GM23248 (cell line): ENCODE measurements at regions not wholly inside any gene's neighbourhood (a gene's known extent, or its start where the extent isn't known, plus 50 kb on each side); places are given as distances from the start of the nearest gene placed in this dataset.

Experiments used
- DNase-seq: peaks from one replicate; pipeline ENCODE4 v3.0.0-alpha.2; 2015
- H2AFZ ChIP-seq: fragments of 200-600 bp; sonication (generic); 2 replicates; pipeline ENCODE4 v1.6.1; 2016; ENCODE audit warnings: antibody characterized with exemption
- H3F3A ChIP-seq: fragments of 200-600 bp; sonication (generic); 2 replicates; pipeline ENCODE4 v1.6.1; 2016; ENCODE audit warnings: mild to moderate bottlenecking, antibody characterized with exemption, mixed run types; ENCODE audit not compliant: insufficient read depth
- H3K27ac ChIP-seq: fragments of 200-600 bp; sonication (generic); 2 replicates; pipeline ENCODE4 v1.5.1; 2016; ENCODE audit warnings: mild to moderate bottlenecking
- H3K27me3 ChIP-seq: fragments of 200-600 bp; sonication (generic); replicated peaks from 2 replicates; pipeline ENCODE4 v1.6.1; 2016; ENCODE audit warnings: mild to moderate bottlenecking; ENCODE audit not compliant: insufficient read depth
- H3K36me3 ChIP-seq: fragments of 200-600 bp; sonication (generic); 2 replicates; pipeline ENCODE4 v1.6.1; 2016; ENCODE audit warnings: low read depth, mild to moderate bottlenecking
- H3K4me1 ChIP-seq: fragments of 200-600 bp; sonication (generic); 2 replicates; pipeline ENCODE4 v1.6.1; 2016; ENCODE audit warnings: mild to moderate bottlenecking; ENCODE audit not compliant: insufficient read depth
- H3K4me2 ChIP-seq: fragments of 200-600 bp; sonication (generic); one replicate; pipeline ENCODE4 v1.6.1; 2016; ENCODE audit warnings: mild to moderate bottlenecking; ENCODE audit not compliant: unreplicated experiment
- H3K4me3 ChIP-seq: fragments of 200-600 bp; sonication (generic); 2 replicates; pipeline ENCODE4 v1.5.1; 2016; ENCODE audit warnings: mild to moderate bottlenecking
- H3K79me2 ChIP-seq: fragments of 200-600 bp; sonication (generic); 2 replicates; pipeline ENCODE4 v1.6.1; 2016; ENCODE audit warnings: mild to moderate bottlenecking; ENCODE audit not compliant: insufficient read depth
- H3K9ac ChIP-seq: fragments of 200-600 bp; sonication (generic); 2 replicates; pipeline ENCODE4 v1.6.1; 2016; ENCODE audit warnings: mild to moderate bottlenecking
- H3K9me2 ChIP-seq: fragments of 200-600 bp; sonication (generic); 2 replicates; pipeline ENCODE4 v1.6.1; 2016; ENCODE audit warnings: mixed run types, mild to moderate bottlenecking, moderate library complexity; ENCODE audit not compliant: insufficient read depth
- H3K9me3 ChIP-seq: fragments of 200-600 bp; sonication (generic); one replicate; pipeline ENCODE4 v1.6.1; 2017; ENCODE audit warnings: low read depth
- H4K20me1 ChIP-seq: fragments of 200-600 bp; sonication (generic); 2 replicates; pipeline ENCODE4 v1.6.0; 2016; ENCODE audit not compliant: insufficient read depth
- EZH2 ChIP-seq: fragments of 200-600 bp; sonication (generic); IDR thresholded peaks from 2 replicates; pipeline ENCODE4 v1.6.1; 2018; ENCODE audit warnings: antibody characterized with exemption, mild to moderate bottlenecking; ENCODE audit not compliant: insufficient read depth, poor library complexity, severe bottlenecking
- EZH2phosphoT487 ChIP-seq: fragments of 200-600 bp; sonication (generic); IDR thresholded peaks from 2 replicates; pipeline ENCODE4 v1.6.1; 2018; ENCODE audit warnings: antibody characterized with exemption, moderate library complexity, mild to moderate bottlenecking, low read depth; ENCODE audit not compliant: insufficient read depth
- WGBS, 2 experiments: methylation state at CpG; one replicate each; pipeline ENCODE4 v1.1.6; 2015 to 2017; ENCODE audit warnings: low lambda C conversion rate in 2 of 2, low coverage in 1 of 2; ENCODE audit errors: missing lambda C conversion rate in 2 of 2; 5-methylcytosine and 5-hydroxymethylcytosine counted together
- in situ Hi-C: fragments of 300-500 bp; cut with MboI; formaldehyde crosslinking; loops from 2 replicates; pipeline ENCODE4 v1.15.0; 2020

DNA sequence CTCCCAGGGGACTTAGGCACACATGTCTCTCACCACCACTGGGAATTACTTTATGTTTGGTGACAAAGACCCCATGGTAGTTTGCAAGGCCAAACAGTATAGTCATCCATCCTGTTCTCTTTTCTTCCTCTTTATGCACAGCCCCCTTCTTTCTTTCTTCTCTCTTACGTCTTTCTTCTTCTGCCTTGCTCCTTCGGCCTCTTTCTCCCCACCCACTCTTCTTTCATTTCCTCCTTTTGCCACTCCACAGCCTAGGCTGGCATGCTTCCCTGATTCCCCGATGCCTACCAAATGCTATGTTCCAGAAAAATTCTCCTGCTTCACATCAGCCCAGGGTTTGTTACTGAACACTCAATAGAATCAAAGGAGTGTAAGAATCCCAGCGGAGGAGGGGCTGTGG lies 62.4 kb upstream of the MKLN1 start:
- no peak overlapping the region for H2AFZ ChIP-seq
- H3K9me3 ChIP-seq, result no peaks in the 10 kb centered on the region
- no peaks in the 10 kb centered on the region for H4K20me1 ChIP-seq
- TF ChIP-seq EZH2, result no peak
- TF ChIP-seq EZH2phosphoT487, result no peak
- WGBS, 2 experiments, result 80 to 81% methylated on average over 4 of the region's 4 CpGs
- no peak overlapping the region for H3K4me3 ChIP-seq
- in situ Hi-C loops, result no loop called here
- H3K36me3 ChIP-seq, result no peaks in the 10 kb centered on the region
- H3K27me3 ChIP-seq, result no peaks in the 10 kb centered on the region
- no peak overlapping the region for H3K9ac ChIP-seq
- no peaks in the 10 kb centered on the region for H3F3A ChIP-seq
- H3K4me2 ChIP-seq, result no peak overlapping the region
- no peak overlapping the region for H3K27ac ChIP-seq
- H3K9me2 ChIP-seq, result no peaks in the 10 kb centered on the region
- no peaks in the 10 kb centered on the region for H3K79me2 ChIP-seq
- H3K4me1 ChIP-seq, result no peaks in the 10 kb centered on the region
- no peak for DNase-seq

DNA sequence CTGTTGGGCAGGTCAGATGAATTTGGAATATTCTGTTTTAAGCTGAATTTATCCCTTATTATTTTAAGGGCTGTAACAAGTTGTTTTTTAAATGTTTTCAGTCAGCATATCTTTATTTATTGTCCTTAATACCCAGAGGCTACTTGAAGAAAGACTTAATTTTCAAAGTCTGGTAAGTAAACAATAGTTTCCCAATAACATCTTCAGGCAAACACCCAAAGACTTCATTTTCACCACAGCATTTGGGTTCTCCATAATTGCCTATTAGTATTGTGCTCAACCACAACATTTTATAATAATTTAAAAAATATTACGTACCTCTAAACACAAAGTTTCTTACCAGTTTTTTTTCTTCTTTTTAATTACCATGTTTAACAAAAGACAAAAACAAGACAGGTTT lies 60.0 kb upstream of the MKLN1 start:
- in situ Hi-C loops, result no loop called here
- H3K27ac ChIP-seq, result no peak overlapping the region
- H3K4me2 ChIP-seq, result no peak overlapping the region
- H3F3A ChIP-seq, result no peaks in the 10 kb centered on the region
- TF ChIP-seq EZH2phosphoT487 (no peak), EZH2 (no peak)
- H4K20me1 ChIP-seq, result no peaks in the 10 kb centered on the region
- no peaks in the 10 kb centered on the region for H3K9me2 ChIP-seq
- no peak overlapping the region for H3K9ac ChIP-seq
- no peaks in the 10 kb centered on the region for H3K36me3 ChIP-seq
- no peaks in the 10 kb centered on the region for H3K27me3 ChIP-seq
- no peaks in the 10 kb centered on the region for H3K79me2 ChIP-seq
- WGBS, 2 experiments, result 32 to 45% methylated on average over 1 of the region's 1 CpG
- no peak overlapping the region for H3K4me3 ChIP-seq
- DNase-seq, result no peak
- no peaks in the 10 kb centered on the region for H3K9me3 ChIP-seq
- no peaks in the 10 kb centered on the region for H3K4me1 ChIP-seq
- no peak overlapping the region for H2AFZ ChIP-seq

DNA sequence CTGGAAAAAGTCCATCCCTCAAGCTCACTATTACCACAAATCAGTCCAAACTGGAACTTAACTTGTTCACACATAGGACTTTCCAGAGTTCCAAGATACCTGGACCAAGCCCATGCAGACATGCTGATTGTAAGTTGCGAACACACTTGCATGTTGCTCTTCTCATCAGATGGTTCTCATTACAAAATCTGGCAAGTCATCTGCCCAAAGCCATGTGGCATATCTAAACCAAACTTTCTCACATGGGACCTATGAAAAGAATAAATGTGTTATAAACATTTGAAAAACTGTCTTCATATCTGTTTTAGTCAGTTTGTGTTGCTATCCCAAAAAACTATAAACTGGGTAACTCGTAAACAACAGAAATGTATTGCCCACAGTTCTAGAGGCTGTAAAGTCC lies 58.8 kb upstream of the MKLN1 start:
- no peaks in the 10 kb centered on the region for H3K36me3 ChIP-seq
- in situ Hi-C loops, result no loop called here
- no peak overlapping the region for H3K4me3 ChIP-seq
- H2AFZ ChIP-seq, result no peak overlapping the region
- H3K9ac ChIP-seq, result no peak overlapping the region
- H3K9me2 ChIP-seq, result no peaks in the 10 kb centered on the region
- H3K4me1 ChIP-seq, result no peaks in the 10 kb centered on the region
- no peak overlapping the region for H3K4me2 ChIP-seq
- no peaks in the 10 kb centered on the region for H3K9me3 ChIP-seq
- DNase-seq, result no peak
- TF ChIP-seq EZH2 (no peak), EZH2phosphoT487 (no peak)
- WGBS, 2 experiments, result 28 to 30% methylated on average over 2 of the region's 2 CpGs
- no peaks in the 10 kb centered on the region for H3K27me3 ChIP-seq
- H3K79me2 ChIP-seq, result no peaks in the 10 kb centered on the region
- no peak overlapping the region for H3K27ac ChIP-seq
- H4K20me1 ChIP-seq, result no peaks in the 10 kb centered on the region
- no peaks in the 10 kb centered on the region for H3F3A ChIP-seq

DNA sequence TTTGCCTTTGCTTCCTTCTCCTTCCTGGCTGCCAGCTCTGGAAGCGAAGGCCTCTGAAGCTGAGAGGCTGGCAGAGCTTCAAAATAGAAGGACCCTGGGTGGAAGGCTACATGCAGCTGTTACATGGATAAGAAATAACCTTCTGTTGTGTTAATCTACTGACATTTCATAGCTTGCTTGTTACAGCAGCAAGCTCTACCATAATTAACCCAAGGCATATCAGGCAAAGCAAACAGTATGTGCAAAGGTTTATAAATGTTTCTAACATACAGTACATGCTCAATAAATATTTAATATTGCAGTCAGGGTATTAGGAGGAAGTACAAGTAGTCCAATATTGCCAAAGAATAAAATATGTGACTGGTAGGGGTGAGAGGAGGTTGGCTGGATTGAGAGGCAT lies 55.6 kb upstream of the MKLN1 start:
- no peak overlapping the region for H3K4me2 ChIP-seq
- H3K27ac ChIP-seq, result no peak overlapping the region
- H3F3A ChIP-seq, result no peaks in the 10 kb centered on the region
- H3K79me2 ChIP-seq, result no peaks in the 10 kb centered on the region
- no peak overlapping the region for H3K4me3 ChIP-seq
- no peaks in the 10 kb centered on the region for H4K20me1 ChIP-seq
- no peaks in the 10 kb centered on the region for H3K9me2 ChIP-seq
- WGBS, 2 experiments, result 91 to 92% methylated on average over 1 of the region's 1 CpG
- H2AFZ ChIP-seq, result no peak overlapping the region
- no peaks in the 10 kb centered on the region for H3K4me1 ChIP-seq
- no peaks in the 10 kb centered on the region for H3K27me3 ChIP-seq
- DNase-seq, result no peak
- H3K36me3 ChIP-seq, result no peaks in the 10 kb centered on the region
- no peak overlapping the region for H3K9ac ChIP-seq
- in situ Hi-C loops, result no loop called here
- no peaks in the 10 kb centered on the region for H3K9me3 ChIP-seq
- TF ChIP-seq EZH2, result no peak
- no peak for TF ChIP-seq EZH2phosphoT487

DNA sequence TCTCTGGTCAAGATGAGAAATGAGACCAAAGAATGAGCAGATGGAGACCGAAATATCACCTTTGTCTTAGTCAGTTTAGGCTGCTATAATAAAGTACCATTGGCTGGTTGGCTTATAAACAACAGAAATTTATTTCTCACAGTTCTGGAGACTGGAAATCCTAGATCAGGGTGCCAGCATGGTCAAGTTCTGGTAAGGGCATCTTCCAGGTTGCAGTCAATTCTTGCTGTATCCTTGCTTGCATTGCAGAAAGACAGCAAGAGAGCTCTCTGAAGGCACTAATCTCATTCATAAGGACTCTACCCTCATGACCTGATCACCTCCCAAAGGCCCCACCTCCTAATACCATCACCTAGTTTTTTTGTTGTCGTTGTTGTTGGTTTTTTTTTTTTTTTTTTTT lies 52.7 kb upstream of the MKLN1 start:
- in situ Hi-C loops, result no loop called here
- H3K27ac ChIP-seq, result no peak overlapping the region
- H2AFZ ChIP-seq, result no peak overlapping the region
- H3K4me3 ChIP-seq, result no peak overlapping the region
- H3F3A ChIP-seq, result no peaks in the 10 kb centered on the region
- H3K9ac ChIP-seq, result no peak overlapping the region
- no peak for TF ChIP-seq EZH2
- TF ChIP-seq EZH2phosphoT487, result no peak
- no peaks in the 10 kb centered on the region for H3K36me3 ChIP-seq
- no peak for DNase-seq
- WGBS, 2 experiments, result 93 to 97% methylated on average over 2 of the region's 2 CpGs
- no peaks in the 10 kb centered on the region for H3K27me3 ChIP-seq
- H4K20me1 ChIP-seq, result no peaks in the 10 kb centered on the region
- H3K9me2 ChIP-seq, result no peaks in the 10 kb centered on the region
- H3K4me2 ChIP-seq, result no peak overlapping the region
- no peaks in the 10 kb centered on the region for H3K79me2 ChIP-seq
- H3K9me3 ChIP-seq, result no peaks in the 10 kb centered on the region
- no peaks in the 10 kb centered on the region for H3K4me1 ChIP-seq
